ENCODE measurements at regions not wholly inside any gene's neighbourhood (a gene's known extent, or its start where the extent isn't known, plus 50 kb on each side); places are given as distances from the start of the nearest gene placed in this dataset.
"Not testable (repeated sequence)": the region's sequence is repeated elsewhere in the genome, so short reads cannot be mapped to it uniquely, and the experiment has no call there.

GRCh38 chr7:149605696-149606095 lies 108.1 kb upstream of the ZNF746 start:
- POLR2A ChIA-PET = interaction anchor here (0.7 kb wide), 1 partner anchor 11 kb away, joined by 3 read pairs; no protein-coding TSS in a partner anchor
- no peaks in the 10 kb centered on the region for H4K20me1 ChIP-seq (ENCODE audit: insufficient read depth)
- WGBS (ENCODE audit: low lambda C conversion rate) = 94% methylated on average over 6 of the region's 6 CpGs

GRCh38 chr7:149604521-149604920 lies 106.9 kb upstream of the ZNF746 start:
- WGBS (ENCODE audit: low lambda C conversion rate) = 95% methylated on average over 4 of the region's 4 CpGs
- DNase-seq = no peak

More at GRCh38 chr7:149605696-149606095, 108.1 kb upstream of the ZNF746 start:
- no peaks in the 10 kb centered on the region for H3K9me3 ChIP-seq
- no peak overlapping the region for H3K27ac ChIP-seq (ENCODE audit: low read depth in 2 of 2, low read length in 1 of 2)
- H3K27me3 ChIP-seq (ENCODE audit: insufficient read depth) = no peaks in the 10 kb centered on the region
- no peak for TF ChIP-seq TEAD4 (IDR thresholded peaks at IDR 0.05; ENCODE audit: borderline replicate concordance, insufficient read depth)
- H3K9me2 ChIP-seq = no peaks in the 10 kb centered on the region
- H3K79me2 ChIP-seq (ENCODE audit: insufficient read depth) = no peaks in the 10 kb centered on the region
- peaks cover 4% of the 10 kb centered on the region for H3F3A ChIP-seq (replicated peaks; ENCODE audit: insufficient read depth)
- H3K36me3 ChIP-seq (replicated peaks in 1 of 2; ENCODE audit: control insufficient read depth in 1 of 2, insufficient read depth in 2 of 2, low read length in 1 of 2) = peaks cover 42 to 69% of the 10 kb centered on the region in 2 experiments
- H3K4me2 ChIP-seq = no peak overlapping the region
- no peak for DNase-seq
- no peaks in the 10 kb centered on the region for H3K4me1 ChIP-seq (ENCODE audit: control insufficient read depth in 1 of 2, insufficient read depth in 2 of 2, low read depth in 1 of 2, low read length in 1 of 2)
- H3K4me3 ChIP-seq (ENCODE audit: low read depth in 2 of 2, low read length in 1 of 2) = no peak overlapping the region
- H2AFZ ChIP-seq (ENCODE audit: low read depth) = no peak overlapping the region
- no peak overlapping the region for H3K9ac ChIP-seq
- CTCF ChIA-PET = interaction anchor here (1.5 to 2.0 kb wide), 2 partner anchors 19 to 136 kb away, joined by 5 to 8 read pairs; no protein-coding TSS in a partner anchor

DNA sequence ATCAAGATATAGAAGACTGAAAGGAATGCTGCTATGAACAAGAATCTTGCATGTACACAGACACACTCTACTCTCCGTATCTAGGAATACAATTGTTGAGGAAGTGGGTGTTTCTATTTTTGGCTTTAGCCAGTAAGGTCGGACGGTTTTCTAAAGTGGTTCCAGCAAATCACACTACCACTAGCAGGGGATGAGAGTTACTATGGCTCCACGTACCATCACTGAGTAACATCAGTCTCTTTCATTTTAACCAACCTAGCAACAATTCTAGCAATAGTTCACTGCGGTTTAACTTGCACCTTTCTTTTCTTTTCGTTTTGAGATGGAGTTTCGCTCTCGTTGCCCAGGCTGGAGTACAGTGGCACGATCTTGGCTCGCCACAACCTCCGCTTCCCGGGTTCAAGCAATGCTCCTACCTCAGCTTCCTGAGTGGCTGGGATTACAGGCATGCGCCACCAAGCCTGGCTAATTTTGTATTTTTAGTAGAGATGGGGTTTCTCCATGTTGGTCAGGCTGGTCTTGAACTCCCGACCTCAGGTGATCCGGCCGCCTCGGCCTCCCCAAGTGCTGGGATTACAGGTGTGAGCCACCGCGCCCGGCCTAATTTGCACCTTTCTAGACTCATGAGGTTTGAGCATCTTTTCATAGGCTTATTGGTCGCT lies 103.2 kb upstream of the ZNF746 start:
- CTCF ChIA-PET; H3K4me2 ChIP-seq; H3F3A ChIP-seq (replicated peaks; ENCODE audit: insufficient read depth); H3K4me1 ChIP-seq (ENCODE audit: control insufficient read depth in 1 of 2, insufficient read depth in 2 of 2, low read depth in 1 of 2, low read length in 1 of 2); H3K79me2 ChIP-seq (ENCODE audit: insufficient read depth); H2AFZ ChIP-seq (ENCODE audit: low read depth); H3K27me3 ChIP-seq (ENCODE audit: insufficient read depth); H3K9me3 ChIP-seq; H3K9me2 ChIP-seq; H3K4me3 ChIP-seq (ENCODE audit: low read depth in 2 of 2, low read length in 1 of 2); DNase-seq; POLR2A ChIA-PET; H3K9ac ChIP-seq; H3K27ac ChIP-seq (ENCODE audit: low read depth in 2 of 2, low read length in 1 of 2); H4K20me1 ChIP-seq (ENCODE audit: insufficient read depth): not testable (repeated sequence)
- 95% methylated on average over 21 of the region's 21 CpGs for WGBS (ENCODE audit: low lambda C conversion rate)
- H3K36me3 ChIP-seq (replicated peaks in 1 of 2; ENCODE audit: control insufficient read depth in 1 of 2, insufficient read depth in 2 of 2, low read length in 1 of 2) = peaks cover 53 to 62% of the 10 kb centered on the region in 2 experiments

More at GRCh38 chr7:149604521-149604920, 106.9 kb upstream of the ZNF746 start:
- Histone ChIP-seq H3K9ac (no peak overlapping the region), H3K79me2 (ENCODE audit: insufficient read depth) (no peaks in the 10 kb centered on the region), H4K20me1 (ENCODE audit: insufficient read depth) (no peaks in the 10 kb centered on the region), H3K4me1 (ENCODE audit: control insufficient read depth in 1 of 2, insufficient read depth in 2 of 2, low read depth in 1 of 2, low read length in 1 of 2) (no peaks in the 10 kb centered on the region), H2AFZ (ENCODE audit: low read depth) (no peak overlapping the region), H3K27ac (ENCODE audit: low read depth in 2 of 2, low read length in 1 of 2) (no peak overlapping the region), H3K9me3 (no peaks in the 10 kb centered on the region), H3K4me2 (no peak overlapping the region), H3K4me3 (ENCODE audit: low read depth in 2 of 2, low read length in 1 of 2) (no peak overlapping the region), H3K9me2 (no peaks in the 10 kb centered on the region), H3F3A (replicated peaks; ENCODE audit: insufficient read depth) (peaks cover 7% of the 10 kb centered on the region), H3K36me3 (replicated peaks in 1 of 2; ENCODE audit: control insufficient read depth in 1 of 2, insufficient read depth in 2 of 2, low read length in 1 of 2) (peaks cover 44 to 64% of the 10 kb centered on the region in 2 experiments), H3K27me3 (ENCODE audit: insufficient read depth) (no peaks in the 10 kb centered on the region)
- TF ChIP-seq EP300 (IDR thresholded peaks at IDR 0.05; ENCODE audit: borderline replicate concordance in 1 of 2, low read depth in 1 of 2, low read length in 1 of 2) (no peak), REST (IDR thresholded peaks at IDR 0.05; ENCODE audit: low read depth, low read length) (no peak), EZH2phosphoT487 (IDR thresholded peaks at IDR 0.05; ENCODE audit: borderline replicate concordance, low read depth) (no peak), NFIC (IDR thresholded peaks at IDR 0.05; ENCODE audit: borderline replicate concordance) (no peak), JUND (IDR thresholded peaks at IDR 0.05) (no peak), FOXM1 (IDR thresholded peaks at IDR 0.05; ENCODE audit: low read depth) (no peak), TEAD4 (IDR thresholded peaks at IDR 0.05; ENCODE audit: borderline replicate concordance, insufficient read depth) (no peak), RCOR1 (IDR thresholded peaks at IDR 0.05; ENCODE audit: low read length) (no peak)
- TF ChIP-seq, protein P1, sequence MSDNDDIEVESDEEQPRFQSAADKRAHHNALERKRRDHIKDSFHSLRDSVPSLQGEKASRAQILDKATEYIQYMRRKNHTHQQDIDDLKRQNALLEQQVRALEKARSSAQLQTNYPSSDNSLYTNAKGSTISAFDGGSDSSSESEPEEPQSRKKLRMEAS (IDR thresholded peaks at IDR 0.05; ENCODE audit: low read depth) = no peak
- ChIA-PET POLR2A (no interaction called here), CTCF (interaction anchor here (2.0 kb wide), 1 partner anchor 20 kb away, joined by 8 read pairs; no protein-coding TSS in a partner anchor)
